H1 (cell line): ENCODE measurements at regions not wholly inside any gene's neighbourhood (a gene's known extent, or its start where the extent isn't known, plus 50 kb on each side); places are given as distances from the start of the nearest gene placed in this dataset.

ENCODE experiments used
- EZH2 ChIP-seq: fragments of 200-600 bp; sonication (generic); IDR thresholded peaks from 2 replicates; pipeline ENCODE4 v1.7.1; 2012; ENCODE audit warnings: low read depth, mild to moderate bottlenecking, moderate library complexity, low read length, inconsistent platforms; ENCODE audit not compliant: severe bottlenecking

DNA sequence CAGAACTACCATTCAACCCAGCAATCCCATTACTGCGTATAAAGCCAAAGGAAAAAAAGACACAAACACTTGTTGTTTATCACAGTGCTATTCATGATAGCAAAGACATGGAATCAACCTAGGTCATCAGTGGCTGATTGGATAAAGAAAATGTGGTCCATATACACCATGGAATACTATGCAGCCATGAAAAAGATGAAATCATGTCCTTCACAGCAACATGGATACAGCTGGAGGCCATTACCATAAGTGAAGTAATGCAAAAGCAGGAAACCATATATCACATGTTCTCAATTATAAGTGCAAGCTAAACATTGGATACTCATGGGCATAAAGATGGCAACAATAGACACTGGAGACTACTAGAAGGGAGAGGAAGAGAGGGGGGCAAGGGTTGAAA is 299.6 kb downstream of the ADGRG6 start (continued):
- TF ChIP-seq EZH2, result no peak
